ENCODE measurements at regions not wholly inside any gene's neighbourhood (a gene's known extent, or its start where the extent isn't known, plus 50 kb on each side); places are given as distances from the start of the nearest gene placed in this dataset.
"Not testable (repeated sequence)": the region's sequence is repeated elsewhere in the genome, so short reads cannot be mapped to it uniquely, and the experiment has no call there.

GRCh38 chr18:45321520-45321919 lies 293.8 kb upstream of the SLC14A2 start:
- DNase-seq = no peak

DNA sequence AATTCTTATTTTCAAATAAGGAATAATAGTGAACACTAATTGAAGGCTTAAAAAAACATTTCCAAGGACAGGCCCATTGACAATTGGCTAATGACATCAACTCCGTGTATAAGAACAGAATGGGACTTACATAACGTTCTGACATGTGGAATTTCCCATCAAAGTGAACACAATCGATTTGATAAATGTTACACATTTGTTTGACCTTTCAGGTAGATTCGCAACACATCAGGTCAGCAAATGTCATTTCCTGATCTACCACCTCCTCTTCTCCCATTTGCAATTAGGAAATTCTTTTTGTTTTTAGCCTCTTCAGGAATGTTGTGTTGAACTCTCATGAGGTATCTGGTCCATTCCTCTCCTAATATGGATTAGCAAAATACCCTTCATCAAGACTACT lies 292.9 kb upstream of the SLC14A2 start:
- no peak for DNase-seq

- DNase-seq = peak; percentile 35
These were observed 291.2 kb upstream of the SLC14A2 start for GRCh38 chr18:45324101-45324494.

- DNase-seq = peak; percentile 91
These were observed 290.7 kb upstream of the SLC14A2 start for GRCh38 chr18:45324495-45325113.

GRCh38 chr18:45325778-45326177 lies 289.5 kb upstream of the SLC14A2 start:
- no peak for DNase-seq

GRCh38 chr18:45326505-45326904 lies 288.8 kb upstream of the SLC14A2 start:
- no peak for DNase-seq

GRCh38 chr18:45328296-45328695 lies 287.0 kb upstream of the SLC14A2 start:
- DNase-seq = no peak

DNA sequence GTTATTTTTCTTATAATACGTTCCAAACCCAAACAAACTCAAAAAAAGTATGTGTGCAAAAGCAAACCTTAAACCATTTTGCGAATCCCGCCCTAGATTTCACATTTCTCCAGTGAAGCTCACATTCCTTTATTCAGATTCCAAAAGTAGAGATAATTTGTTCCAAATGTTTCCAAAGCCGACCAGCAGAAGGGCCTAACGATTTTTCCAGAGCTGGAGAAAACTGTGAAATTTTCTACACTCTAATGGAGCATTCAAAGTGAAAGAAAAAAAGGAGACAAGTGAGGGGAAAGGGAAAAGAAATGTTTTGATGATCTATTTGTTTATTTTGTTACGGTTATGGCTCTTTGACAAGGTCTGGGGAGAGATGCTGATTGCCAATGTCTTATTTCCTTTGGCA lies 286.5 kb upstream of the SLC14A2 start:
- DNase-seq = no peak

GRCh38 chr18:45329316-45329715 lies 286.0 kb upstream of the SLC14A2 start:
- no peak for DNase-seq

GRCh38 chr18:45330170-45330594 lies 285.1 kb upstream of the SLC14A2 start:
- DNase-seq = no peak

DNA sequence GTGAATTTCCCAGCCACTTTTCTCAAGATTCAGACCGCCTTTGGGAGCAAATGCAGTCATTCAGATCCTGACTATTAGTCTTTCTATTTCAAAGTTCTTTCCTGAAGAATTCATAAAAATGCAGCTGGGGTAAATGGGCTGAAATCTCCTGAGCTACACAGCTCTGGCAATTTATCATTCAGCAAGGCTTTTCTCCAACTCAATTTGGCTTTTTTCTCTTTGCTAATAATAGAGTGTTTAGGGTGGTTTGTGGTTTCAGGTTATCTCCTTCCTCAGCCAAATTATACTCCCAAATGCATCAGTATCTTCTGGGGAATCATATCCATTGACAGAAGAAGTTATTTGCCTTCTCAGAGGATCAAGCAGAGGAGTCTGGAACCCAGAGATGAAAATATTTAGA lies 282.4 kb upstream of the SLC14A2 start:
- DNase-seq = no peak

GRCh38 chr18:45334191-45334590 lies 281.1 kb upstream of the SLC14A2 start:
- DNase-seq = no peak

DNA sequence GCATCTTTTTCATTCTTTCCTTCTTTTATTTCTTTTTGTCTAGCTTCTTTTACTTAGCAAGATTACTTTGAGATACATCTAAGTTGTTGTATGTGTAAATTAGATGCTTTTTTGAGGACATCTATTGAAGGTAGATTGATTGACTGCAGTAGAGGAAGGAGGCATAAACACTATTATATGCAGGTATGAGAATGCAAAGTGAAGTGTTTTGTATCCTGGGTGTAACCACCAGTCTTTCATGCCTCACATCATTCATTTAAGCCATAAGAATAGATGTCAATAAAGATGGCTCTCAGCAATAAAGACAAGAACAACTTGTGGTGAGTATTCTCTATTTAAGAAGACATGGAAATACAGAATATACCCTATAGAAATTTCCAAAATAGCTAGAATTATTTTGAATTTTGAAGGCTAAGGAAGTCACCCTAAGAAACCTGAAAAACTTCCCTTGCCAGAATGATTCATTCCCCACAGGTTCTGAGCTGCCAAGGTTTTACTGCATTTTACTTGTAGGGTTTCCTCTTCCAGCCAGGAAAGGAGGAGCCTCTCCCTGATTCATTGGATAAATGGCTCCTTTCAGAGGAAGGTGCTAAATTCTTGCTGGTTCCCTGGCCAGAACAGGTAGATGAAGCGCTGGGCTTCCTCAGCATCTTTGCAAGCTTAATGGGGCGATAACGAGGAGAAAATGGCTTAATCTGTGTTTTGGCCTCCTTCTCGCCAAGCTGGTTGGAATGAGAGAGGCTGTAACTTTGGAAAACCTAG lies 279.8 kb upstream of the SLC14A2 start:
- DNase-seq = no peak

DNA sequence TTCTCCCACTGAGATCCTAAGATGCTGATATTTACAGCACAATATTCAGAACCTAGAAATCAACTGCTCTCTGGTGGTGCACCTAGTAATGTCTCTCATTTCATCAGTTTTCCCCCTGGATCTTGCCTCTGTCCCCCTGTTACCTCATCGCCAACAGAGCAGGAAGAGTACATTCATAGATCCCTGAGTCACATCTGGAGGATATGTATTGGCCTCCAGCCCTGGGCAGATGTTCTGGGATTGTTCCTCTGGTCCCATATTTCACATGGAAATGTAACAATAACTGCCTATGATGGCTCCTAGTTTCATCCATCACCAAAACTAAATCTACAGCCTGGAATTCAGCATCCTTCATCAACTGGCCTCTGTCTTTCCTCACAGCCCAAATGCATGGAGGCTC lies 278.8 kb upstream of the SLC14A2 start:
- no peak for DNase-seq

DNA sequence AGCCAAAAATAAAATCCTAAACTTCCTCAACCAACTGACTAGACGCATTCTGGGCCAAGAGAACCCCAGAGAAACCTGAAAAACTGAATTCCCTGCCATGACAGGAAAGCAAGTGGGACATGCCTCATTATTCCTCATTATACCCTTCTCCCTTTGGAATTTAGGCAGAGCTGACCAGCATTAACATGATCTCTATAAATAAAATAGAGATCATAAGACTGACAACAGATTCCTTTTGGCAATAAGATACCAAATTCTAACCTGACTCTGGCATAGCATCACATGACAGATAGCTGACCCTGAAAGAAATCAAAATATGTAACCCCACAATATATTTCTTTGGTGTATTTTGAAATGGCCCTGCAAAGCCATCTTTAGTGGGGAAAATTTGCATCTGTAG lies 277.8 kb upstream of the SLC14A2 start:
- DNase-seq = no peak

DNA sequence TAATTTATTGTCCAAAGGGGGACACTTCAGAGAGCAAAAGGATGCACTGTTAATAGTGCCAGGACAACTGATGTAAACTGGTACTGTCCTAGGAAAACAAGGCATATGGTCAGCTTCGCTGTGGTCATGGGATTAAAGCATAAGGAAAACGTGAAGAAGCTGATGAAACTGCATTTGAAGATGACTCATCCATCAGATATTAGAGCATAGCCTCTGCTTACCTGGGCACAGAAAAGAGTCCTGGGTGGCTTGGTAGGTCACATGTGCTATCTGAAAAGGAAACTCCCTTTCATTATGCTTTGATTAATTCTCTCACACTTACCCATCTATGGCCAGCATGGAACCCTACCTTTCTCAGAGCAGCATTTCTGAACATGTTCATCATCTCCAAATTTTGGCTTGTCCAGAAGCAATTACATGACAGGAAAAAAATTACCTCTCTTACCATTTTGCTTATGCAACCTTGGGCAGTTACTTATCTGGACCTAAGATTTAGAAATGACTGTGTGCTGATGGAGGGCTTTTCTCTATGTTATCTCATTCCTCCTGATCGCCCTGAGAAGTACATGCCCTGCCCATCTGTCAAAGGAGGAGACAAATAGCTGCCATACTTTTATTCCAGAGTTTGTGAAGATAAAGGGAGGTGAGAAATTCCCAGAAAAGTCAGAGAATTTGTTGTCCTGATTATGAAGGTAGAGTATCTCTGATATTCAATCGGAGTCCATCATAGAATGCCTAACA lies 275.3 kb upstream of the SLC14A2 start:
- no peak for DNase-seq

DNA sequence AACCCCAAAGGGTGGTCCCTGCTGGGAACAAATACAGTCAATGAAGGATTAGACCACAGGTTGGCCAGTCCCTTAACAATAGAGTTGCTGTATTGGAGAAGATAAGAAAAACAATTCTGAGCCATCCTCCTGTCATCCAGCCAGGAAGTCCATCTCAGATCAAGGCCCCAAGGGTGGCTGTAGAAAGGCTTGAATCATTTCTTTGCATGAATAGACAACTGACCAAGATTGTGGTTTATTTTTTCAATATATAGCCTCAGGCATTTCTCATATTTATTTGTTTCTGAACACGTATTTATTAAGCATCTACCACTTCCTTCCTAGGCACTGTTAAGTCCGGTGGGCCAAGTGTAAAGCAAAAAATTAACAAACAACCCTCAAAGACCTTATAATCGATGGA lies 274.4 kb upstream of the SLC14A2 start:
- DNase-seq = no peak

DNA sequence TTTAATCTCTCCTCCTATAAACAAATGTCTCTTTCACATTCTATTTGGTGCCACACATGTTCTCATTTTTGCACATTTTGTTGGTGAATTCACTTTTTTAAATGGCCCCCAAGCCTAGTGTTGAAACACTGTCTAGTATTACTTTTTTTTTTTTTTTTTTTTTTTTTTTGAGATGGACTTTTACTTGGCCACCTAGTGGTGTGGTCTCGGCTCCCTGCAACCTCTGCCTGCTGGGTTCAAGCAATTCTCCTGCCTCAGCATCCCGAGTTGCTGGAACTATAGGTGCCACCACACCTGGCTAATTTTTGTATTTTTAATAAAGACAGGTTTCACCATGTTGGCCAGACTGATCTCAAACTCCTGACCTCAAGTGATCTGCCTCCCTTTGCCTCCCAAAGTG lies 273.8 kb upstream of the SLC14A2 start:
- DNase-seq = no peak

- DNase-seq = no peak
These were observed 273.1 kb upstream of the SLC14A2 start for GRCh38 chr18:45342166-45342565.

DNA sequence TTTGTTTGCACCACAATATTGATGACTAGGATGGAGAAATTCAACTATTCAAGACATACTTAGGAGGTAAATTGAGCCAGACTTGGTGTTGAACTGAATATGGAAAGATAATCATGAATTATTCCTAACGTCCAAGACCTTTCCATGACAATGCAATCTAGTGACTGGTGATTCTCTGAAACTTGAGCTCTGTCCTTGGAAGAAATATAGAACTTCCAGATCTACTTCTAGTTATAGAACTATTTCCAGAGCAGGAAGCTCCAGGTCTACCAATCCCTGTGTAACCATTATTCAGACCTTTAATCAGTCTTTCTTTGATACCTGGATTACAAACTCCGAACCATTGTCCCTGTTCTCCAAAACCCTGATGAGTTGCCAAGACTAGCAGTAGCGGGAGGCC lies 272.6 kb upstream of the SLC14A2 start:
- no peak for DNase-seq

DNA sequence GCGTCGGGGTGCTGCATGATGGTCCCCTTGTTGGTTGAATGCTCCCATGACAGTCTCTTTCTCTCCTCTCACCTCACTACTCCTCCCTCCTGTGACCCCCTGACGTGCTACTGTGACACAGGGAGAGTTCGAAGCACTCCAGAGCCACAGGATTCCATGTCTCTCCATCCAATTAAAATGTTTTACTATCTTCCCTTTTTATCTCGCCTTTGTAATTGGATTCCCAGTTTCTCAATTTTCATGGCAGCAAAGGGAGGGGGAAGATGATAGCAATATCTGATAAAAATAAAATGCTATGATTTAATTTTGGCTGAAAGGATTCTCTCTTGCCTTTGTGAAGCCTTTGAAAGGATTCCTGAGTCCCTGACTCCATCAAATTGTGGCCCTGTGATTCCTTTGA lies 271.9 kb upstream of the SLC14A2 start:
- no peak for DNase-seq

GRCh38 chr18:45344680-45345079 lies 270.6 kb upstream of the SLC14A2 start:
- not testable (repeated sequence) for DNase-seq

GRCh38 chr18:45349019-45349418 lies 266.3 kb upstream of the SLC14A2 start:
- no peak for DNase-seq

GRCh38 chr18:45349467-45349866 lies 265.8 kb upstream of the SLC14A2 start:
- DNase-seq = no peak

Measured in NCI-H2171 treated with DMSO at 0.1 percent for 48 hours (cell line).